ENCODE measurements at regions not wholly inside any gene's neighbourhood (a gene's known extent, or its start where the extent isn't known, plus 50 kb on each side); places are given as distances from the start of the nearest gene placed in this dataset.

GRCh38 chr2:58930537-58930936 lies 689.4 kb upstream of the FANCL start:
- TF ChIP-seq CTCF (IDR thresholded peaks at IDR 0.05; ENCODE audit: borderline replicate concordance, extremely low read depth, low read length, poor library complexity, severe bottlenecking) (no peak), EZH2 (IDR thresholded peaks at IDR 0.05; ENCODE audit: borderline replicate concordance, low read depth, low read length, severe bottlenecking) (no peak)
